Endometrial microvascular endothelial cells (primary cell): ENCODE measurements at regions not wholly inside any gene's neighbourhood (a gene's known extent, or its start where the extent isn't known, plus 50 kb on each side); places are given as distances from the start of the nearest gene placed in this dataset.

Source experiments
- in situ Hi-C: cut with HindIII; loops from 2 replicates; pipeline ENCODE4 v1.10.0; 2017; ENCODE audit warnings: low sequenced_read_pairs, low pct_unique_long_range_greater_than_20kb; ENCODE audit errors: inconsistent ontology term

- in situ Hi-C loops, result no loop called here
Observed at GRCh38 chr16:86302421-86303109, 207.8 kb upstream of the FOXF1 start.

- in situ Hi-C loops, result no loop called here
Observed at GRCh38 chr16:86303787-86304678, 206.3 kb upstream of the FOXF1 start.

- in situ Hi-C loops, result no loop called here
Observed at GRCh38 chr16:86304868-86305267, 205.5 kb upstream of the FOXF1 start.

DNA sequence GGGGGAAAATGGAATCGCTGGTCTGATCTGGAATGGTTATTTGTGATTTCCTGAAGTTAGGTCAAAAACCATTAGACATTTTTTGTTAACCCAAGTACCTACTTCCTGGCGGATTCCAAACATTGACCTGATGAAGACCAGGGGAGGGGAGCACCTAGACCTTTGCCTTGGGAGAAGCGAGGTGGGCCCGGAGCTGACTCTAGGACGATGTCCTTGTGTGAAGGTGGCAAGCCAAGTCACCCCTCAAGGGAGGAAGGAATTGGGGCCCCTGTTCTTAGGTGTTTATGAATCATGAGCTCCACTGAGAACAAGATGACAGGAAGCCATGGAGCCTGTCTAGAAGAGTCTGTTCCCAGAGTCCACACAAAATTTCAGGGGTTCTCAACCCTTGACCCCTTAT lies 204.9 kb upstream of the FOXF1 start:
- in situ Hi-C loops, result no loop called here

DNA sequence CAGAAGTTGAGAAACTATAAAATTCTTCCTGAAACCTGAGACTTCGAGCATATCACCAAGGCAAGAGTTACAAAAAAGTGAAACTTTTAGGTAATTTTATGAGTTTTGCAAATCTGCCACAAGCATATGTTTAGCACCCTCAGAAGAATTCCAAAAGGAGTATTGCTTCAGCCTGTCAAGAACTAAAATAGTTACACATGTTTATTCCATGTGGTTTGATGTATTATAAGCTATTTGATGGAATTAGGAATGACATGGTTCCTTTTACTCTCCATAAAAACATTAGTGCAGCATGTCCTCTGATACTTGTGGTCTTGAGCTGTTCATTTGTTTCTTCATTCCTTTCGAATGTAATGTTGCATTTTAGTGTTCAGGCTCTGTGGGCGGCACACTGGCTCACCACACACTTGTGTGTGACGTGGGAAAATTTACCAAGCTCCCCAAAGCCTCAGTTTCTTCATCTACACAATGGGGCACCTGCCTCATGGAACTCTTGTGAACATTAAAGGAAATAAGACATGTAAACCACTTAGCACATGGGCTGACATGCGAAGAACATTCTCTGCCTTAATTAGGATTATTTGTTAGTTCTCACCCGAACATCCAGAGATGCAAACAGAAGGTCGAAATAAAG lies 204.2 kb upstream of the FOXF1 start:
- in situ Hi-C loops, result no loop called here

GRCh38 chr16:86306811-86307513 lies 203.4 kb upstream of the FOXF1 start:
- in situ Hi-C loops, result no loop called here

- in situ Hi-C loops, result no loop called here
Observed at GRCh38 chr16:86307514-86307903, 202.8 kb upstream of the FOXF1 start.

DNA sequence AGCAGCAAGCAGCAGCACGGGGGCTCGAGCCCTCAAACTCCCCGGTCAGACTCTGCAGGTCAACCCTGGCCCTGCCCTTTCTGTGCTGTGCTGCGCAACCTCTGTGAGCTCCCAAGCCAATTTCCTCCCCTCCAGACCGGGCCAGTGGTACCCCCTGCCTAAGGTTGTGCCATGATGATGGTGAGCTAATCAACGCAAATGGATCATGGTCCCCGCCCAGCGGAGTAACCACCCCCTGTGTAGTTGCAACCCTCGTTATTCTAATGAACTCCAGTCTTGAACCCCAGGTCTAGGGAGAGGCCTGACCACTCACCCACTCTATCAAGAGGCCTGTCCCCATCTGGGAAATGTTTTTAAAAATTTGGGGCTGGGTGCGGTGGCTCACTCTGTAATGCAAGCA lies 201.8 kb upstream of the FOXF1 start:
- in situ Hi-C loops, result no loop called here

GRCh38 chr16:86313631-86314030 lies 196.7 kb upstream of the FOXF1 start:
- in situ Hi-C loops, result no loop called here

GRCh38 chr16:86314402-86315025 lies 195.8 kb upstream of the FOXF1 start:
- in situ Hi-C loops, result no loop called here

- in situ Hi-C loops, result no loop called here
Observed at GRCh38 chr16:86316967-86317812, 193.1 kb upstream of the FOXF1 start.

DNA sequence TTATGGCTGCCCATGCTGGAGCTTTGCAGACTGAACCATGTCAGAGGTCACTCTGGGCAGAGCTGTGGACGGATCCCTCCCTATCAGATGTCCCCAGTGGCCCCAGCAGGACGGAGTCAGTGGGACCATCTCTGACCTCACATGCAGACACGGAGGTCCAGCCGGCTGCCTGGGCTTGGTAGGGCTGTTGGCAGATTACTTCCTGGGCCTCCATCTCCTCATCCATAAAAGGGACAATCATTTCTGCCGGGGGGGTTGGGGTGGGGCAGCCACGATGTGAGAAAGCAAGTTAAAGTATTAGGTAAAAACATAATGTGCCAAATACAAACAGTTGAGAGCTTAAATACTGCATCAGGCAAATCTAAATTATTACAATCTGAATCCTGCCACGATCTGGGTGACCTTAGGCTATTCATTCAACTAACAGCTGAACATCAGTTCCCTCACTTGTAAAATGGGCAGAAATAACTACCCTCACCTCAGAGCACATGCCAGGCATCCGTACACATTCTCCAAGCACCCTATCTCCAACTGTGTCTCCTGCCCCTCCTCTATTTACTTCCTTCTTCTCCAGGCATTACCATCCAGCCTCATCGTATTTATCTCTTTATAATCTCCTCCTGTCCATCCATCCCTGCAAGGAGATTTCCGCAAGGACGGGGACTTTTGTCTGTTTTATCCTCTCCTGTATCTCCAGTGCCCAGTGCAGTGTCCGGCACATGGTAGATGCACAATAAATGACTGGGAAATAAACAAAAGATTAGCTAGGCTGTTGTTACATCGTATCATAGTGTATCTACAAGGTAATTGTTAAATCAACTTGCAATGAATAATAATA lies 192.3 kb upstream of the FOXF1 start:
- in situ Hi-C loops, result no loop called here

DNA sequence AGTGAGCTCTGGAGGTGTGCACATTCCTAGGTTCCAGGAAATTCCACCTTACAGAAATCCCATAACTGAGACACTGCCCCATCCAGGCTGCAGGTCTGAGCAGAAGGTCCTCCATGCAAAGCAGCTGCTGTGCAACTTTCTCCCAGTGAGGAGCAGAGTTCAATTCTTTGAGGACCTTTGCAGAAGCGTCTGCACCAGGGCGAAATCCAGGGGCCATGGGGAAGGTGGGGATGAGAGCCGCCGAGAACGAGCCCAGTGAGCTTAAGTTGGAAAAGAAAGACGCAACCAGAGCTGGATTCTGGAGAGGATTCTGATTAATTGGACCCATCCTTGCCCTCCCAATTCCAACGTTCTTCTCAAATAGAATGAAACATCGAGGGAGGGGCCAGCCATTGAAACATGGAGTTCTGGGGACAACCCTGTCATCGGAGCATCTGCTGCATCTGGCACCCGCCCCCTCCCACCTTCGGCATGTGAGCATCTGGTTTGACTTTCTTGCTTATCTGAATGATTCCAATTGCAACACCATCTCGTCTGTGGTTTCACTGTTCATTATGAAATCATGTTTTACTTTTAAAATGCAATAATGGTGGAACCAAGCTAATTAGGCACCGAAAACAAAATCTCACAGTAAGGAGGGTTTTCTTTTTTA lies 190.6 kb upstream of the FOXF1 start:
- in situ Hi-C loops, result no loop called here

DNA sequence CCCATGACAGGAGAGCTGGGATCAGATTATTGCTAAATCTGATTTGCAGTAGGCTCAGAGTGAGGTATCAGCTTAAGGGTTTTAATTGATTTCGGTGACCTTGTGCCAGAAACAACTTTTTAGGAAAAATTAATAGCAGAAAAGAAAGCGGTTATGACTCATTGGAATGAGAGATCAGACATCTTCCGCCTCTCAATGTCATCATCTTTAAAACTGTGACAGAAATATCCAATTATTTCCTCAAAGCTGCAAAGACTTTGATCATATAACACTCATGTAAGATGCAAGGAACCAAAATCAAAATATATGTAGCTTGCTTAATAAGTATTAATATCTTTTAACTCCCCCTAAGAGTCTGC lies 190.1 kb upstream of the FOXF1 start:
- in situ Hi-C loops, result no loop called here

DNA sequence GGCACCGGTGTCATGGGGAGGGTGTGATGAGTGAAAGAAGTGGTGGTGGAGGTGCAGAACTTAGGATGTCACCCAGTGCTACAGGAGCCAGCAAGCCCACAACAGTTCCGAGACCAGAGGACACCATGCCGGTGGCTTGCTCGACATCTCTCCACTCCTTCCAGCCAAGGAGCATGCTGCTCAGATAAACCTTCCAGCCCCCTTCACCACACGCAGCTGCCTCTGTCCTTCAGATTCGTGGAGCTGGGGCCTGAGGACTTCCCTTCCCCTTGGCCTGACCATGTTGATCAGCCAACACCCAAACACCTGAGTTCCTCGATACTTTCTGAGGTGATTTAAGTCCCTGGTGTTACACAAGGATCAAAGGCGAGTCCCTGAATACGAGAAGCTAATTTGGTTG lies 188.8 kb upstream of the FOXF1 start:
- in situ Hi-C loops, result no loop called here

GRCh38 chr16:86322283-86322682 lies 188.0 kb upstream of the FOXF1 start:
- in situ Hi-C loops, result no loop called here

- in situ Hi-C loops, result no loop called here
Observed at GRCh38 chr16:86322806-86323205, 187.5 kb upstream of the FOXF1 start.
